ENCODE measurements at regions not wholly inside any gene's neighbourhood (a gene's known extent, or its start where the extent isn't known, plus 50 kb on each side); places are given as distances from the start of the nearest gene placed in this dataset.

DNA sequence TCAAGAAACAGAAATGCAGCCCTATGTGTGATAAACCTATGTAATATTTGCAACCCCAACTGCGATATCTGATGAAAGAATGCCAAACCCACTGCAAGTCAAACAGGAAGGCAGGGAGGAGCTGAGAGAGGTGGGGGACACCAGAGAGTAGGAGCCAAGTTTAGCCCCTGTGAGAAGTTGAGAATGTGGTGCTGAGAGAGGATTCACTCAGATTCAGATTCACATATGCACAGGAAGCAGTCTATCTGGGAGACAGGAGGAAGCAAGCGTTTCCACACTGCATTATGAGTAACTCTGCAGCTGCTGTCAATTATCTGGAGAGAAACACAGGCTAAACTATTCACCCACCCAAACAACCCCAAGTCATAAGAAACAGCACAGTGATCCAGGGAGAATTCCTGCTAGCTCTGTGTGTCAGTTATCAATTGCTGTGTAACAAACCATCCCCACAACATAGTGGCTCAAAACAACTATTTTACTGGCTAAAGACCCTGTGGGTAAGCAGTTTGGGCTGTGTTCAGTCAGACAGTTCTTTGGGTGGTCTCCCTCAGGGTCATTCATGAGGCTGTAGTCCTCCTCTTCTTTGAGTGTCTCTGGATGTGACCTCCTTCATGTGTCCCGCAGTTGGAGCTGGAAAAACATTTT is 161.9 kb upstream of the RAI14 start:
- TF ChIP-seq FOXM1 (IDR thresholded peaks at IDR 0.05; ENCODE audit: borderline replicate concordance, low read depth) (no peak), TAF1 (IDR thresholded peaks at IDR 0.05; ENCODE audit: low read depth) (no peak)
